H9 (cell line): ENCODE measurements at regions not wholly inside any gene's neighbourhood (a gene's known extent, or its start where the extent isn't known, plus 50 kb on each side); places are given as distances from the start of the nearest gene placed in this dataset.
"Not testable (repeated sequence)": the region's sequence is repeated elsewhere in the genome, so short reads cannot be mapped to it uniquely, and the experiment has no call there.

ENCODE experiments used
- DNase-seq: peaks from one replicate; pipeline ENCODE4 v3.0.0-alpha.2; 2017
- H2AFZ ChIP-seq: one replicate; pipeline ENCODE4 v1.6.1; 2013; ENCODE audit warnings: mild to moderate bottlenecking, low read length, control low read depth, moderate library complexity
- H2AK5ac ChIP-seq: 2 replicates; pipeline ENCODE4 v1.6.1; 2013; ENCODE audit warnings: low read length, control low read depth, mixed read lengths; ENCODE audit not compliant: insufficient read length
- H2BK120ac ChIP-seq: one replicate; pipeline ENCODE4 v1.6.1; 2013; ENCODE audit warnings: low read depth, mild to moderate bottlenecking, low read length, control low read depth, inconsistent platforms; ENCODE audit not compliant: poor library complexity, severe bottlenecking
- H2BK12ac ChIP-seq: 2 replicates; pipeline ENCODE4 v1.6.1; 2013; ENCODE audit warnings: low read length, control low read depth, mixed read lengths, low read depth; ENCODE audit not compliant: insufficient read length
- H2BK15ac ChIP-seq: 2 replicates; pipeline ENCODE4 v1.6.1; 2013; ENCODE audit warnings: low read depth, low read length, control low read depth
- H2BK20ac ChIP-seq: one replicate; pipeline ENCODE4 v1.6.1; 2013; ENCODE audit warnings: low read depth, mild to moderate bottlenecking, low read length, control low read depth, inconsistent platforms; ENCODE audit not compliant: poor library complexity, severe bottlenecking
- H2BK5ac ChIP-seq: 2 replicates; pipeline ENCODE4 v1.6.1; 2013; ENCODE audit warnings: low read length, control low read depth, mixed read lengths; ENCODE audit not compliant: insufficient read length
- H3K14ac ChIP-seq: 2 replicates; pipeline ENCODE4 v1.6.1; 2013; ENCODE audit warnings: low read length, control low read depth; ENCODE audit not compliant: insufficient read depth
- H3K18ac ChIP-seq: 2 replicates; pipeline ENCODE4 v1.6.1; 2013; ENCODE audit warnings: low read depth, mild to moderate bottlenecking, mixed read lengths, low read length, control low read depth; ENCODE audit not compliant: insufficient read length
- H3K23ac ChIP-seq: 2 replicates; pipeline ENCODE4 v1.6.1; 2013; ENCODE audit warnings: low read length, control low read depth, mixed read lengths, low read depth; ENCODE audit not compliant: insufficient read length
- H3K23me2 ChIP-seq: 2 replicates; pipeline ENCODE4 v1.6.1; 2013; ENCODE audit warnings: low read depth, mild to moderate bottlenecking, mixed read lengths, low read length, control low read depth; ENCODE audit not compliant: insufficient read length, poor library complexity, severe bottlenecking
- H3K27ac ChIP-seq: 2 replicates; pipeline ENCODE4 v1.5.1; 2013; ENCODE audit warnings: low read length, control low read depth, mixed read lengths, low read depth; ENCODE audit not compliant: insufficient read length
- H3K27me3 ChIP-seq: 2 replicates; pipeline ENCODE4 v1.6.1; 2013; ENCODE audit warnings: low read length, control low read depth, inconsistent platforms; ENCODE audit not compliant: insufficient read depth
- H3K4ac ChIP-seq: 2 replicates; pipeline ENCODE4 v1.6.1; 2013; ENCODE audit warnings: low read depth, mild to moderate bottlenecking, control low read depth, inconsistent platforms, low read length, moderate library complexity
- H3K4me1 ChIP-seq: 2 replicates; pipeline ENCODE4 v1.6.1; 2013; ENCODE audit warnings: low read length, control low read depth, inconsistent platforms; ENCODE audit not compliant: insufficient read depth
- H3K4me2 ChIP-seq: 2 replicates; pipeline ENCODE4 v1.6.1; 2013; ENCODE audit warnings: low read length, control low read depth, mixed read lengths; ENCODE audit not compliant: insufficient read length, insufficient read depth
- H3K56ac ChIP-seq: 2 replicates; pipeline ENCODE4 v1.6.1; 2013; ENCODE audit warnings: low read depth, mild to moderate bottlenecking, mixed read lengths, low read length, control low read depth; ENCODE audit not compliant: insufficient read length
- H3K79me1 ChIP-seq: 2 replicates; pipeline ENCODE4 v1.6.1; 2013; ENCODE audit warnings: low read depth, mild to moderate bottlenecking, moderate library complexity, low read length, control low read depth, inconsistent platforms; ENCODE audit not compliant: insufficient read depth, poor library complexity, severe bottlenecking
- H3K79me2 ChIP-seq: 2 replicates; pipeline ENCODE4 v1.6.1; 2013; ENCODE audit warnings: low read length, control low read depth, inconsistent platforms; ENCODE audit not compliant: insufficient read depth
- H3K9ac ChIP-seq: 2 replicates; pipeline ENCODE4 v1.6.1; 2013; ENCODE audit warnings: low read length, control low read depth, mixed read lengths; ENCODE audit not compliant: insufficient read length; ENCODE audit errors: extremely low read depth
- H3K9me3 ChIP-seq: one replicate; pipeline ENCODE4 v1.6.1; 2013; ENCODE audit warnings: low read depth, low read length, inconsistent platforms; ENCODE audit not compliant: control insufficient read depth
- H3T11ph ChIP-seq: one replicate; pipeline ENCODE4 v1.6.1; 2013; ENCODE audit warnings: mild to moderate bottlenecking, low read length, control low read depth, inconsistent platforms
- H4K20me1 ChIP-seq: one replicate; pipeline ENCODE4 v1.6.1; 2013; ENCODE audit not compliant: control insufficient read depth, insufficient read length, insufficient read depth
- H4K5ac ChIP-seq: 2 replicates; pipeline ENCODE4 v1.6.1; 2013; ENCODE audit warnings: low read depth, mild to moderate bottlenecking, mixed read lengths, low read length, control low read depth; ENCODE audit not compliant: insufficient read length
- H4K8ac ChIP-seq: replicated peaks from 2 replicates; pipeline ENCODE4 v1.6.1; 2013; ENCODE audit warnings: low read length, control low read depth, mixed read lengths, low read depth; ENCODE audit not compliant: insufficient read length
- H4K91ac ChIP-seq: 2 replicates; pipeline ENCODE4 v1.6.1; 2013; ENCODE audit warnings: low read depth, mild to moderate bottlenecking, moderate library complexity, mixed read lengths, low read length, control low read depth; ENCODE audit not compliant: insufficient read length
- H3K27ac Mint-ChIP-seq, 3 experiments: 2 replicates in 2 of 3; 3 replicates in 1 of 3; pipeline ENCODE4 v1.8.0; 2020 to 2021; ENCODE audit warnings: mixed read lengths in 3 of 3, mild to moderate bottlenecking in 1 of 3, moderate library complexity in 1 of 3
- H3K27me3 Mint-ChIP-seq: 2 replicates; pipeline ENCODE4 v1.8.0; 2021; ENCODE audit warnings: low read depth, mild to moderate bottlenecking, moderate library complexity, mixed read lengths
- H3K36me3 Mint-ChIP-seq, 3 experiments: 2 replicates in 2 of 3; 3 replicates in 1 of 3; pipeline ENCODE4 v1.8.0; 2020 to 2021; ENCODE audit warnings: low read depth in 3 of 3, mixed read lengths in 3 of 3; ENCODE audit not compliant: insufficient read depth in 1 of 3
- H3K4me1 Mint-ChIP-seq, 2 experiments: 2 replicates each; pipeline ENCODE4 v1.8.0; 2020; ENCODE audit warnings: mixed read lengths in 2 of 2
- H3K4me3 Mint-ChIP-seq, 2 experiments: 2 replicates in 1 of 2; 3 replicates in 1 of 2; pipeline ENCODE4 v1.8.0; 2020 to 2021; ENCODE audit warnings: mild to moderate bottlenecking in 2 of 2, mixed read lengths in 2 of 2, moderate library complexity in 1 of 2
- H3K9me3 Mint-ChIP-seq, 2 experiments: 2 replicates in 1 of 2; 3 replicates in 1 of 2; pipeline ENCODE4 v1.8.0; 2020; ENCODE audit warnings: mild to moderate bottlenecking in 2 of 2, mixed read lengths in 2 of 2, moderate library complexity in 1 of 2
- CTCF ChIP-seq: fragments of 200-600 bp; sonication (generic); conservative IDR thresholded peaks from 3 replicates; pipeline ENCODE4 v1.8.0; 2021; ENCODE audit warnings: antibody characterized with exemption, mild to moderate bottlenecking
- WGBS: extraction: QIAGEN DNeasy Blood & Tissue Kit; methylation state at CpG from one replicate; pipeline ENCODE4 v1.1.7; 2013; ENCODE audit warnings: missing lambda C conversion rate, low lambda C conversion rate, mixed read lengths; ENCODE audit not compliant: insufficient read length; ENCODE audit errors: extremely low coverage; 5-methylcytosine and 5-hydroxymethylcytosine counted together

- H3K9me3 ChIP-seq, result no peaks in the 10 kb centered on the region
- H3K4ac ChIP-seq, result no peak overlapping the region
- no peak overlapping the region for H2BK15ac ChIP-seq
- WGBS, result no CpG with 5 or more reads among the region's 4 CpGs
- Mint-ChIP-seq H3K4me1 (peaks cover 4 to 5% of the 10 kb centered on the region in 2 experiments), H3K27me3 (peaks cover 37% of the 10 kb centered on the region), H3K27ac (no peak overlapping the region), H3K4me3 (no peak overlapping the region), H3K9me3 (peaks cover 1 to 2% of the 10 kb centered on the region in 2 experiments; a peak in 2 of 5 replicates), H3K36me3 (peaks cover 0 to 1% (median 0%) of the 10 kb centered on the region in 3 experiments; a peak in 3 of 7 replicates)
- H2BK12ac ChIP-seq, result no peak overlapping the region
- no peaks in the 10 kb centered on the region for H3K79me1 ChIP-seq
- H3K23ac ChIP-seq, result no peak overlapping the region
- no peak overlapping the region for H3K27ac ChIP-seq
- H3T11ph ChIP-seq, result no peak overlapping the region
- H2AK5ac ChIP-seq, result no peak overlapping the region
- no peak overlapping the region for H3K18ac ChIP-seq
- no peaks in the 10 kb centered on the region for H3K4me1 ChIP-seq
- no peak overlapping the region for H2BK120ac ChIP-seq
- no peak overlapping the region for H2BK5ac ChIP-seq
- H4K5ac ChIP-seq, result no peak overlapping the region
- H4K20me1 ChIP-seq, result no peaks in the 10 kb centered on the region
- no peak overlapping the region for H3K4me2 ChIP-seq
- H4K8ac ChIP-seq, result no peak overlapping the region
- no peak overlapping the region for H2AFZ ChIP-seq
- peaks cover 2% of the 10 kb centered on the region for H3K23me2 ChIP-seq
- H3K79me2 ChIP-seq, result no peaks in the 10 kb centered on the region
- no peak overlapping the region for H3K9ac ChIP-seq
- H3K27me3 ChIP-seq, result no peaks in the 10 kb centered on the region
- TF ChIP-seq CTCF, result no peak
- H3K14ac ChIP-seq, result no peak overlapping the region
- H4K91ac ChIP-seq, result no peak overlapping the region
- no peak overlapping the region for H3K56ac ChIP-seq
- no peak for DNase-seq
- H2BK20ac ChIP-seq, result no peak overlapping the region
Observed at GRCh38 chr16:6749698-6750097, 582.9 kb upstream of the RBFOX1 start.

DNA sequence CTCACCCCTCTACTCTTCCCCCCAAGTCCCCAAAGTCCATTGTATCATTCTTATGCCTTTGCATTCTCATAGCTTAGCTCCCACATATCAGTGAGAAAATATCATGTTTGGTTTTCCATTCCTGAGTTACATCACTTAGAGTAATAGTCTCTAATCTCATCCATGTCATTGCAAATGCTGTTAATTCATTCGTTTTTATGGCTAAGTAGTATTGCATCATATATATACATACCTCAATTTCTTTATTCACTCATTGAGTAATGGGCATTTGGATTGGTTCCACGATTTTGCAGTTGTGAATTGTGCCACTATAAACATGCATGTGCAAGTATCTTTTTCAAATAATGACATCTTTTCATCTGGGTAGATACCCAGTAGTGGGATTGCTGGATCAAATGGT lies 596.3 kb upstream of the RBFOX1 start:
- H2BK20ac ChIP-seq, H2AK5ac ChIP-seq, H3K14ac ChIP-seq, H3K4ac ChIP-seq, H4K91ac ChIP-seq, H2AFZ ChIP-seq, H3K4me2 ChIP-seq, H2BK120ac ChIP-seq, H2BK5ac ChIP-seq, H3K9ac ChIP-seq, H3K23me2 ChIP-seq, H3K4me3 Mint-ChIP-seq, H3K56ac ChIP-seq, H3K9me3 ChIP-seq, H3K9me3 Mint-ChIP-seq, H3K79me1 ChIP-seq, H4K5ac ChIP-seq, H3K18ac ChIP-seq, H4K20me1 ChIP-seq, H3K4me1 ChIP-seq, H4K8ac ChIP-seq, H3T11ph ChIP-seq, H3K27ac ChIP-seq, H3K27me3 ChIP-seq, H3K27ac Mint-ChIP-seq, H3K36me3 Mint-ChIP-seq, H2BK15ac ChIP-seq, DNase-seq, H3K23ac ChIP-seq, H2BK12ac ChIP-seq, H3K79me2 ChIP-seq: not testable (repeated sequence)
- WGBS, result no CpG with 5 or more reads among the region's 2 CpGs
- H3K4me1 Mint-ChIP-seq, result peaks cover 5 to 11% of the 10 kb centered on the region in 2 experiments; a peak in 3 of 4 replicates
- H3K27me3 Mint-ChIP-seq, result peaks cover 13% of the 10 kb centered on the region
